ENCODE measurements at regions not wholly inside any gene's neighbourhood (a gene's known extent, or its start where the extent isn't known, plus 50 kb on each side); places are given as distances from the start of the nearest gene placed in this dataset.

DNA sequence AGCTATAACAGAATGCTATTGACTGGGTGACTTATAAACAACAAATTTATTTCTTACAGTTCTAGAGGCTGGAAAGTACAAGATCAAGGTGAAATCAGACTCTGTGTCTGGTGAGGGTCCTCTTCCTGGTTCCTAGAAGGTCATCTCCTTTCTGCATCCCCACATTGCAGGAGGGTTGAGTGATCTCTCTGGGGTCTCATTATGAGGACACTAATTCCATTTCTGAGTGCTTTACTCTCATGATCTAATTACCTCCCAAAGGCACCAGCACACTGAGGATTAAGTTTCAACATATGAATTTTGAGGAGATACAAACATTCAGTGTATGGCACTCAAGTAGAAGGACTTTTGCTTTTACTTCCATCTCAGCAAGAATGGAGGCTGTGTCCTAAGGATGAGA, 534.1 kb upstream of the KCNMB2 start:
- Histone ChIP-seq H3K9me3 (ENCODE audit: control insufficient read depth, insufficient read depth, low read length) (no peaks in the 10 kb centered on the region), H3K27ac (ENCODE audit: low read depth, low read length) (no peak overlapping the region), H3K4me3 (ENCODE audit: low read depth, low read length) (no peak overlapping the region), H3K27me3 (ENCODE audit: control insufficient read depth, insufficient read depth, low read length) (no peaks in the 10 kb centered on the region)
- TF ChIP-seq, protein P1, sequence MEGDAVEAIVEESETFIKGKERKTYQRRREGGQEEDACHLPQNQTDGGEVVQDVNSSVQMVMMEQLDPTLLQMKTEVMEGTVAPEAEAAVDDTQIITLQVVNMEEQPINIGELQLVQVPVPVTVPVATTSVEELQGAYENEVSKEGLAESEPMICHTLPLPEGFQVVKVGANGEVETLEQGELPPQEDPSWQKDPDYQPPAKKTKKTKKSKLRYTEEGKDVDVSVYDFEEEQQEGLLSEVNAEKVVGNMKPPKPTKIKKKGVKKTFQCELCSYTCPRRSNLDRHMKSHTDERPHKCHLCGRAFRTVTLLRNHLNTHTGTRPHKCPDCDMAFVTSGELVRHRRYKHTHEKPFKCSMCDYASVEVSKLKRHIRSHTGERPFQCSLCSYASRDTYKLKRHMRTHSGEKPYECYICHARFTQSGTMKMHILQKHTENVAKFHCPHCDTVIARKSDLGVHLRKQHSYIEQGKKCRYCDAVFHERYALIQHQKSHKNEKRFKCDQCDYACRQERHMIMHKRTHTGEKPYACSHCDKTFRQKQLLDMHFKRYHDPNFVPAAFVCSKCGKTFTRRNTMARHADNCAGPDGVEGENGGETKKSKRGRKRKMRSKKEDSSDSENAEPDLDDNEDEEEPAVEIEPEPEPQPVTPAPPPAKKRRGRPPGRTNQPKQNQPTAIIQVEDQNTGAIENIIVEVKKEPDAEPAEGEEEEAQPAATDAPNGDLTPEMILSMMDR (IDR thresholded peaks at IDR 0.05; ENCODE audit: low read depth, low read length) = no peak
- ChIA-PET CTCF (no interaction called here), POLR2A (no interaction called here)
- no peak for DNase-seq (ENCODE audit: low read depth, low spot score)

DNA sequence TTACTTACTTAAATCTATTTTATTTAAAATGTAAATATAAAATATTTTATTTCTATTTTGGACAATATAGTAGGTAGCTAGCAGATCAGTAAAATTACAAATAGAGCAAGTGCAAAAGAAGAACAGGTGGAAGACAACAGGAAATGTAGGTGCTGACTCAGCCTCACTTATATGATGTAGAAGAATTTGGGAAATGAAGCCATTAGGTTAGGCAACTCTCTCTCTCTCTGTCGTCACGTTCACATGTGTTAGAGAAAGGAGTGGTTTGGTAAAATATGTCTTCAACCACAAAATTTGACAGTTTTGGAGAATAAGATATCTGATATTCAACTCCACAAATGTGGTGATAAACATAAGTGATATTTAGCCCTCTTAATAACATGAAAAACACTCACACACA, 532.5 kb upstream of the KCNMB2 start:
- no peak overlapping the region for H3K27ac ChIP-seq (ENCODE audit: low read depth, low read length)
- H3K27me3 ChIP-seq (ENCODE audit: control insufficient read depth, insufficient read depth, low read length) = no peaks in the 10 kb centered on the region
- TF ChIP-seq, protein P1 (IDR thresholded peaks at IDR 0.05; ENCODE audit: low read depth, low read length) = no peak
- H3K9me3 ChIP-seq (ENCODE audit: control insufficient read depth, insufficient read depth, low read length) = no peaks in the 10 kb centered on the region
- POLR2A ChIA-PET = no interaction called here
- CTCF ChIA-PET = no interaction called here
- no peak overlapping the region for H3K4me3 ChIP-seq (ENCODE audit: low read depth, low read length)
- DNase-seq (ENCODE audit: low read depth, low spot score) = no peak

DNA sequence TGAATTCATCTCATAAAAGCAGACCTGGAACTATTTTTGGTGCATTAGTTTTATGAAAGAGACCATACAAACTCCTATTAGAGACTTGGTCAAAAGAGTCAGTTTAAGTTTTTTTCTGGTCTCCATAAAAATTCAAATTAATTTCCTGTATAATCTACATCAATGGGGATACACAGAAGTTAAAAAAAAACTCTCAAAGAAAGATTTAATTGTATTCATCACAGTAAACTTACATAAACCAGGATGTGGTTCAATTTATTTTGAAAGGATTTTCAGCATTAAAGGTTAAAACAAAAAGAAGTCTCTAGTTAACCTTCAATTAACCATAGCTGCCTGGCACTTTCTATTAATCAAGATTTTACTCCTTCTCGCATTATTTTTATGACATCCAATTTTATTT, 530.3 kb upstream of the KCNMB2 start:
- ChIA-PET CTCF (no interaction called here), POLR2A (no interaction called here)
- H3K4me3 ChIP-seq (ENCODE audit: low read depth, low read length) = no peak overlapping the region
- H3K27ac ChIP-seq (ENCODE audit: low read depth, low read length) = no peak overlapping the region
- no peaks in the 10 kb centered on the region for H3K9me3 ChIP-seq (ENCODE audit: control insufficient read depth, insufficient read depth, low read length)
- no peaks in the 10 kb centered on the region for H3K27me3 ChIP-seq (ENCODE audit: control insufficient read depth, insufficient read depth, low read length)
- TF ChIP-seq, protein P1 (IDR thresholded peaks at IDR 0.05; ENCODE audit: low read depth, low read length) = no peak
- DNase-seq (ENCODE audit: low read depth, low spot score) = no peak

DNA sequence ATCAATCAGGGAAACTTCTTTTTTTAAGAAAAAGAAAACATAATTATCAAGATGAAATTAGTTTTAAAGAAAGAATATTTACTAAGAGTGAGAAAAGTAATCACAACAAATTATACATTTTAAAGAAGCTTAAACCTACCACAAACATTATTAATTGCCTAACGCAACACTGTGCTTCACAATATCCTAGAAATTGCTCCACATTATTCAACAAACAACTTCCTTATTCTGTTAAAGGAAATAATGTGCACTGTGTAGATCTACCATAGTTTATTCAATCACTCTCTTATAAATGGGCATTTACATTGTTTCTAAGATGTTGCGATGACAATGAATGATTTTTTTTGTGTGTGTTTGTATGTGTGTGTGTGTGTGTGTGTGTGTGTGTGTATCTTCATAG, 525.9 kb upstream of the KCNMB2 start:
- DNase-seq (ENCODE audit: low read depth, low spot score) = no peak
- POLR2A ChIA-PET = no interaction called here

DNA sequence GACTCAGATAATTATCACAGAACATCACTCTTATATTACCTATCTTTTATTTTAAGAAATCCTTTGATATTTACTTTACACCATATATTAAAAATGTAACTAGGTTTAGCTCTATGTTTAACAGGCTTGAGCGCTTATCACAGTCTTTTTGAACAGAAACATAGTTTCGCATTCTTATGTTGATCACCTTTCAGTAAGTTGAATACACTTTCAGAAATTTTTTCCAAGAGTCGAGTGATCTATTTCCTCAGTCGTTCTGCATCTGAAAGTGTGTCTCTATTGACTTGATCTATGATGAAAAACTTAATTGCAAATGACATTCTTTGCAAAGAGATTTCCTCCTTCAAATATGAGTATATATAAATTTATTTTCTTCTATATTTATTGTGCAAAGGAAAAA, 516.6 kb upstream of the KCNMB2 start:
- DNase-seq (ENCODE audit: low read depth, low spot score) = no peak
- Histone ChIP-seq H3K27ac (ENCODE audit: low read depth, low read length) (no peak overlapping the region), H3K27me3 (ENCODE audit: control insufficient read depth, insufficient read depth, low read length) (no peaks in the 10 kb centered on the region), H3K4me3 (ENCODE audit: low read depth, low read length) (no peak overlapping the region), H3K9me3 (ENCODE audit: control insufficient read depth, insufficient read depth, low read length) (no peaks in the 10 kb centered on the region)
- POLR2A ChIA-PET = no interaction called here
- CTCF ChIA-PET = interaction anchor here (1.6 kb wide), 1 partner anchor 41 kb away, joined by 3 read pairs; no protein-coding TSS in a partner anchor
- TF ChIP-seq, protein P1 (IDR thresholded peaks at IDR 0.05; ENCODE audit: low read depth, low read length) = no peak

More for the DNA sequence above, 525.9 kb upstream of the KCNMB2 start:
- CTCF ChIA-PET = no interaction called here
- Histone ChIP-seq H3K9me3 (ENCODE audit: control insufficient read depth, insufficient read depth, low read length) (no peaks in the 10 kb centered on the region), H3K4me3 (ENCODE audit: low read depth, low read length) (no peak overlapping the region), H3K27ac (ENCODE audit: low read depth, low read length) (no peak overlapping the region), H3K27me3 (ENCODE audit: control insufficient read depth, insufficient read depth, low read length) (no peaks in the 10 kb centered on the region)
- TF ChIP-seq, protein P1 (IDR thresholded peaks at IDR 0.05; ENCODE audit: low read depth, low read length) = no peak
